ENCODE measurements at regions not wholly inside any gene's neighbourhood (a gene's known extent, or its start where the extent isn't known, plus 50 kb on each side); places are given as distances from the start of the nearest gene placed in this dataset.

GRCh38 chr6:150729188-150729748 lies 129.6 kb downstream of the PLEKHG1 start:
- TF ChIP-seq EP300 (conservative IDR thresholded peaks at IDR 0.05; ENCODE audit: poor library complexity, severe bottlenecking) (no peak), CTCF (IDR thresholded peaks at IDR 0.05; ENCODE audit: poor library complexity, severe bottlenecking) (no peak), MXI1 (conservative IDR thresholded peaks at IDR 0.05; ENCODE audit: poor library complexity, severe bottlenecking) (no peak), POLR2AphosphoS5 (IDR thresholded peaks at IDR 0.05) (no peak), REST (IDR thresholded peaks at IDR 0.05; ENCODE audit: borderline replicate concordance) (no peak), EZH2 (IDR thresholded peaks at IDR 0.05; ENCODE audit: borderline replicate concordance, insufficient read depth, low read length, poor library complexity, severe bottlenecking) (no peak)

Measured in neural cell (in vitro differentiated cells).